ENCODE measurements at regions not wholly inside any gene's neighbourhood (a gene's known extent, or its start where the extent isn't known, plus 50 kb on each side); places are given as distances from the start of the nearest gene placed in this dataset.
"Not testable (repeated sequence)": the region's sequence is repeated elsewhere in the genome, so short reads cannot be mapped to it uniquely, and the experiment has no call there.

DNA sequence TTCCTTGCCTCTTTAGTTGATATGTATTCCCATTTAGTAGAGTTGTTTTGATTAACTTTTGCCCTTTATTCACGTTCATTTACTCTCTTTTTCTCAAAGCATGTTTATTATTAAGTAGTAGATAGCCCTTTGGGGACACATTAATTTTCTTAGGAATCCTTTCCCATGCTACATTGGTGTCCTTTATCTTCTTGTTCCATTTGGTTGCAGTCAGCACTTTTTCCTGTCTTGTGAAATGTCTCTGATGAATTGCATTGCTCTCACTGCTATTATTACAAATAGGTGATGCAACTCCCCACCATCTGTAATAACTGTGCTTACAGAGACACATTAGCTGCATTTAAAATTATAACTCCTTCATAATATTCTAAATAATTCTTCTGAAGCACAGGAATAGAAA, 428.5 kb upstream of the CNTNAP5 start:
- Histone ChIP-seq H3K9me3 (ENCODE audit: control insufficient read depth, low read length) (peaks cover 4% of the 10 kb centered on the region), H3K4me1 (ENCODE audit: control insufficient read depth, insufficient read depth, low read length, poor library complexity, severe bottlenecking) (no peaks in the 10 kb centered on the region), H3K4me3 (ENCODE audit: extremely low read depth, insufficient read depth, low read length, poor library complexity, severe bottlenecking) (no peak overlapping the region), H3K36me3 (ENCODE audit: control insufficient read depth, insufficient read depth, low read length) (no peaks in the 10 kb centered on the region), H3K27ac (ENCODE audit: low read depth, low read length, severe bottlenecking) (no peak overlapping the region)
- WGBS, 2 experiments (ENCODE audit: insufficient coverage in 2 of 2) = no CpG with 5 or more reads among the region's 1 CpG

GRCh38 chr2:123597988-123598387, 427.1 kb upstream of the CNTNAP5 start:
- Histone ChIP-seq H3K9me3 (ENCODE audit: control insufficient read depth, low read length) (no peaks in the 10 kb centered on the region), H3K4me3 (ENCODE audit: extremely low read depth, insufficient read depth, low read length, poor library complexity, severe bottlenecking) (no peak overlapping the region), H3K27ac (ENCODE audit: low read depth, low read length, severe bottlenecking) (no peak overlapping the region), H3K4me1 (ENCODE audit: control insufficient read depth, insufficient read depth, low read length, poor library complexity, severe bottlenecking) (no peaks in the 10 kb centered on the region), H3K36me3 (ENCODE audit: control insufficient read depth, insufficient read depth, low read length) (no peaks in the 10 kb centered on the region)
- WGBS, 2 experiments (ENCODE audit: insufficient coverage in 2 of 2) = no CpG with 5 or more reads among the region's 2 CpGs

DNA sequence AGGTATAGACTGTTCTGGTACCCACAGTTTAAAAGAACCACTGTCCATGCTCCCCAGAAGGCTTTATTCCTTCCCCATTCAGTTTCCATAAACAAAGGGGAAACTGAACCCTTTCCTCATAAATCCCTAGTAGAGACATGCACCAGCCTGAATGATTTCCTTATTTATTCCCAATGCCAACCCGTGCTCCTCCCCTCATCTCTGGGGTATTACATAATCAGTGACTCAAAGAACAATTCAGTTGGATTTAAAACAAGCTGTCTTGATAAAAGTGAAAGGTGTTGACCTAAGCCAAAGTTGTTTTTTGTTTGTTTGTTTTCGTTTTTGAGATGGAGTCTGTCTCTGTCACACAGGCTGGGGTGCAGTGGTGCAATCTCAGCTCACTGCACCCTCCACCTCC, 418.5 kb upstream of the CNTNAP5 start:
- 67 to 75% methylated on average over 1 of the region's 2 CpGs for WGBS, 2 experiments (ENCODE audit: insufficient coverage in 2 of 2)
- Histone ChIP-seq H3K4me1 (ENCODE audit: control insufficient read depth, insufficient read depth, low read length, poor library complexity, severe bottlenecking) (no peaks in the 10 kb centered on the region), H3K36me3 (ENCODE audit: control insufficient read depth, insufficient read depth, low read length) (no peaks in the 10 kb centered on the region), H3K9me3 (ENCODE audit: control insufficient read depth, low read length) (no peaks in the 10 kb centered on the region), H3K4me3 (ENCODE audit: extremely low read depth, insufficient read depth, low read length, poor library complexity, severe bottlenecking) (no peak overlapping the region), H3K27ac (ENCODE audit: low read depth, low read length, severe bottlenecking) (no peak overlapping the region)

DNA sequence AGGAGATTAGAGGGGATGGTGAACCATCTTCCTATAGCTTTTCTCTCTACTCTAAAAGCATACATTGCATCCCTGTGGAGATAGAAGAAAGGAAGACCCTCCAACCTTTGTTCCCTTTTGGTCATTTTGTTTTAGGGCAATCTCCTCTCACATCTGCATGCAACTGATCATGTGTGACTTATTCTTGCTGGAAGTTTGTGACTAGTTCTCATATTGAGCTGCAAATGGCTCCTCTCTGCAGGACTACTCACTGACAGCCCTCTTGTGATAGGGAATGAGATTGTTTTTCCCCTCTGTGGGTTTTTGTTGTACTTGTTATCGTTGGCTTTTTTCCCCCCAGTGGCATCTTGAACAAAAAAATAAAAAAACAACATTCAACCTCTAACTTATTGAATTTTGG, 416.0 kb upstream of the CNTNAP5 start:
- H3K4me1 ChIP-seq (ENCODE audit: control insufficient read depth, insufficient read depth, low read length, poor library complexity, severe bottlenecking) = no peaks in the 10 kb centered on the region
- H3K9me3 ChIP-seq (ENCODE audit: control insufficient read depth, low read length) = no peaks in the 10 kb centered on the region
- no peak overlapping the region for H3K4me3 ChIP-seq (ENCODE audit: extremely low read depth, insufficient read depth, low read length, poor library complexity, severe bottlenecking)
- no peak overlapping the region for H3K27ac ChIP-seq (ENCODE audit: low read depth, low read length, severe bottlenecking)
- no CpG with 5 or more reads among the region's 1 CpG for WGBS, 2 experiments (ENCODE audit: insufficient coverage in 2 of 2)
- no peaks in the 10 kb centered on the region for H3K36me3 ChIP-seq (ENCODE audit: control insufficient read depth, insufficient read depth, low read length)

DNA sequence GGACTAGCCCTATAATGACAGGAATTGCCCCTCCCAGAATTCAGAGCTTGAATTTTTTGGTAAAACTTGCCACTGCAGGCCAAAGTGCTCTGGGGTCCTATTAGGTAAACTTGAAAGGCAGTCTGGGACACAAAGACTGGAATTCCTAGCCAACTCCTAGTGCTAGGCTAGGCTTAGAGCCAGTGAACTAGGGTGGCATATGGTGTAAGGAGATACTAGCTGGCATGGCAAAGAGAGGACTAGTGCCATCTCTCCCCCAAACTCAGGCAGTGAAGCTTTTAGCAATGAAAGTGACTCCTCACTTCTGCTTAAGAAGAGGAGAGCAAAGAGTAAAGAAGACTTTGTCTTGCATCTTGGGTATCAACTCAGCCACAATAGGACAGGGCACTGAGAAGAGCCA, 410.5 kb upstream of the CNTNAP5 start:
- Histone ChIP-seq H3K36me3 (ENCODE audit: control insufficient read depth, insufficient read depth, low read length) (no peaks in the 10 kb centered on the region), H3K9me3 (ENCODE audit: control insufficient read depth, low read length) (no peaks in the 10 kb centered on the region), H3K4me3 (ENCODE audit: extremely low read depth, insufficient read depth, low read length, poor library complexity, severe bottlenecking) (no peak overlapping the region), H3K27ac (ENCODE audit: low read depth, low read length, severe bottlenecking) (no peak overlapping the region), H3K4me1 (ENCODE audit: control insufficient read depth, insufficient read depth, low read length, poor library complexity, severe bottlenecking) (no peaks in the 10 kb centered on the region)

GRCh38 chr2:123618642-123619041, 406.4 kb upstream of the CNTNAP5 start:
- not testable (repeated sequence) for H3K36me3 ChIP-seq (ENCODE audit: control insufficient read depth, insufficient read depth, low read length); H3K27ac ChIP-seq (ENCODE audit: low read depth, low read length, severe bottlenecking); H3K4me1 ChIP-seq (ENCODE audit: control insufficient read depth, insufficient read depth, low read length, poor library complexity, severe bottlenecking); H3K4me3 ChIP-seq (ENCODE audit: extremely low read depth, insufficient read depth, low read length, poor library complexity, severe bottlenecking); H3K9me3 ChIP-seq (ENCODE audit: control insufficient read depth, low read length)
- WGBS, 2 experiments (ENCODE audit: insufficient coverage in 2 of 2) = 79 to 91% methylated on average over 7 to 8 of the region's 8 CpGs

DNA sequence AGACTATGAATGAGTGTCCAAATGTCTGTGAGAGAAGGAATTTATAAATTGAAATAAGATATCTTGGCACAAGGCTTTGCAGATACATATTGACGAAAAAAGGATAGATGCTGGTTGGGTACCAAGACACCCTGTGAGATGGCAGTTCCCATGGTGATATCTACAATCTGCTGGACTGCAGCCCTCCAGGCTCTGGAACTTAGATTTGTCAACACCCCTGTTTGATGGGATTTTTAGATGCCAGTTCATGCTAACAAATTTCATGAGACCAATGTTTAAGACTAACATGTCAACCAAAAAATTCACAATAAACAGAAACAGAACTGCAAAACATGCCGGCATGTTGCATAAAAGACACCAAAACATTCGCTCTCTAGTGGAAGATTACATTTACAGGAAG, 400.3 kb upstream of the CNTNAP5 start:
- no peak overlapping the region for H3K27ac ChIP-seq (ENCODE audit: low read depth, low read length, severe bottlenecking)
- H3K9me3 ChIP-seq (ENCODE audit: control insufficient read depth, low read length) = no peaks in the 10 kb centered on the region
- 67 to 100% methylated on average over 1 of the region's 3 CpGs for WGBS, 2 experiments (ENCODE audit: insufficient coverage in 2 of 2)
- H3K4me1 ChIP-seq (ENCODE audit: control insufficient read depth, insufficient read depth, low read length, poor library complexity, severe bottlenecking) = no peaks in the 10 kb centered on the region
- H3K36me3 ChIP-seq (ENCODE audit: control insufficient read depth, insufficient read depth, low read length) = no peaks in the 10 kb centered on the region
- H3K4me3 ChIP-seq (ENCODE audit: extremely low read depth, insufficient read depth, low read length, poor library complexity, severe bottlenecking) = no peak overlapping the region

DNA sequence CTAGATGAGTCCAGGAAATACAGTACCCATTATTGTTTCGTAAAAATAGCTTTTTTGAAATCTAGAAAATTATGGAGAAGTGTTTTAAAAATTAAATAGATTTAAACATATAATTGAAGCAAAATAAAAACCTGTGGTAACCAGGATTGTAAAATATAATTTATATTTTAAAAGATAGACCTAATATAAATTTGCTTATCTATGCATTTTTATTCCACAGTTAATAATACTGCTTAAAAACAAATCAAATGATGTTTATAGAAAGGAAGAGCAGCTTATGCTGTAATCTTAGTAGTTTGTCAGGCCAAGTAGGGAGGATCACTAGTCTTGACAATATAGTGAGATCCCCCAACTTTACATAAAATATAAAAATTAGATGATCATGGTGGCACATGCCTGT, 388.9 kb upstream of the CNTNAP5 start:
- no peak overlapping the region for H3K27ac ChIP-seq (ENCODE audit: low read depth, low read length, severe bottlenecking)

DNA sequence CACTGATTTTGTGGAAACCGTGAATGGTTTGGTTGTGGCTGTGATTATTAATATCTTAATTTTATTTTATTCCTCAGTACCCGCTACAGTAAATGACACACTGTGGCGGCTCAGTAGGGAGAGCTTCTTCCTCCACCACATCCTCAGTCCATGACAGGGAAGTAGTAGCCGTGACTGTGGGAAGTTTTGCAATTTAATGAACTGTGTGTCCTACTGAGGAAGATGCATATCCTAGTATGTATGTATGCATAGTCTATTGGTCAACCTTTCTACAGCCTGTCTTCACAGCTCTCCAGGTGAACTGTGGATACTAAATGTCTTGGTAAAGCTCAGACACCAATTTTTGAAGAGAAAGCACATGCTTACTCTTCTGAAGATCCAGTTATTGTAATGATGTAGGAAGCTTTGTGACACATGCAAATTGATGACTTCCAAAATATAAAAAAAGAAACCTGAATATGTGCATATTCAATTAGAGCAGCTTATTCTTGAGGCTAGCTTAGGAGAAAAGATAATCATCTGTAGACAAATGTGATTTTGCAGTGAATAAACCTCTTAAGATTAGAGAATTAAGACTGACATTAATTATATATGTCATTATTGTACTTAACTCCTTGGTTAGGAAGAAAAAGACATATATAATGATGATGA, 384.3 kb upstream of the CNTNAP5 start:
- H3K4me3 ChIP-seq (ENCODE audit: extremely low read depth, insufficient read depth, low read length, poor library complexity, severe bottlenecking) = no peak overlapping the region
- WGBS, 2 experiments (ENCODE audit: insufficient coverage in 2 of 2) = no CpG with 5 or more reads among the region's 4 CpGs
- H3K27ac ChIP-seq (ENCODE audit: low read depth, low read length, severe bottlenecking) = no peak overlapping the region

More for the DNA sequence above, 388.9 kb upstream of the CNTNAP5 start:
- no peak overlapping the region for H3K4me3 ChIP-seq (ENCODE audit: extremely low read depth, insufficient read depth, low read length, poor library complexity, severe bottlenecking)
- no peaks in the 10 kb centered on the region for H3K4me1 ChIP-seq (ENCODE audit: control insufficient read depth, insufficient read depth, low read length, poor library complexity, severe bottlenecking)
- no peaks in the 10 kb centered on the region for H3K36me3 ChIP-seq (ENCODE audit: control insufficient read depth, insufficient read depth, low read length)
- WGBS, 2 experiments (ENCODE audit: insufficient coverage in 2 of 2) = no CpG with 5 or more reads among the region's 1 CpG
- no peaks in the 10 kb centered on the region for H3K9me3 ChIP-seq (ENCODE audit: control insufficient read depth, low read length)

GRCh38 chr2:123644053-123644452, 381.0 kb upstream of the CNTNAP5 start:
- Histone ChIP-seq H3K4me3 (ENCODE audit: extremely low read depth, insufficient read depth, low read length, poor library complexity, severe bottlenecking) (no peak overlapping the region), H3K27ac (ENCODE audit: low read depth, low read length, severe bottlenecking) (no peak overlapping the region)

More for the DNA sequence above, 384.3 kb upstream of the CNTNAP5 start:
- no peaks in the 10 kb centered on the region for H3K9me3 ChIP-seq (ENCODE audit: control insufficient read depth, low read length)
- no peaks in the 10 kb centered on the region for H3K36me3 ChIP-seq (ENCODE audit: control insufficient read depth, insufficient read depth, low read length)
- H3K4me1 ChIP-seq (ENCODE audit: control insufficient read depth, insufficient read depth, low read length, poor library complexity, severe bottlenecking) = no peaks in the 10 kb centered on the region

GRCh38 chr2:123648016-123648415, 377.1 kb upstream of the CNTNAP5 start:
- H3K36me3 ChIP-seq (ENCODE audit: control insufficient read depth, insufficient read depth, low read length) = no peaks in the 10 kb centered on the region
- WGBS, 2 experiments (ENCODE audit: insufficient coverage in 2 of 2) = 72 to 100% methylated on average over 1 to 2 of the region's 3 CpGs
- H3K4me3 ChIP-seq (ENCODE audit: extremely low read depth, insufficient read depth, low read length, poor library complexity, severe bottlenecking) = no peak overlapping the region
- H3K9me3 ChIP-seq (ENCODE audit: control insufficient read depth, low read length) = no peaks in the 10 kb centered on the region
- H3K4me1 ChIP-seq (ENCODE audit: control insufficient read depth, insufficient read depth, low read length, poor library complexity, severe bottlenecking) = no peaks in the 10 kb centered on the region
- H3K27ac ChIP-seq (ENCODE audit: low read depth, low read length, severe bottlenecking) = no peak overlapping the region

More at GRCh38 chr2:123644053-123644452, 381.0 kb upstream of the CNTNAP5 start:
- no peaks in the 10 kb centered on the region for H3K36me3 ChIP-seq (ENCODE audit: control insufficient read depth, insufficient read depth, low read length)
- no peaks in the 10 kb centered on the region for H3K4me1 ChIP-seq (ENCODE audit: control insufficient read depth, insufficient read depth, low read length, poor library complexity, severe bottlenecking)
- H3K9me3 ChIP-seq (ENCODE audit: control insufficient read depth, low read length) = no peaks in the 10 kb centered on the region

All from mesodermal cell (in vitro differentiated cells).